GM06990 (cell line): ENCODE measurements at regions not wholly inside any gene's neighbourhood (a gene's known extent, or its start where the extent isn't known, plus 50 kb on each side); places are given as distances from the start of the nearest gene placed in this dataset.

Experiments
- DNase-seq: peaks from one replicate; pipeline ENCODE4 v3.0.0-alpha.2; 2011; ENCODE audit not compliant: insufficient read length; ENCODE audit errors: extremely low read depth
- H3K27me3 ChIP-seq: replicated peaks from 2 replicates; pipeline ENCODE4 v1.6.0; 2011; ENCODE audit warnings: low read length; ENCODE audit not compliant: control insufficient read depth, insufficient read depth
- H3K36me3 ChIP-seq: 2 replicates; pipeline ENCODE4 v1.5.1; 2011; ENCODE audit warnings: low read length; ENCODE audit not compliant: control insufficient read depth, insufficient read depth
- H3K4me3 ChIP-seq: replicated peaks from 2 replicates; pipeline ENCODE4 v1.5.1; 2011; ENCODE audit warnings: low read depth, mild to moderate bottlenecking, control low read depth, low read length
- TF ChIP-seq, protein P1 (sequence below): IDR thresholded peaks from 2 replicates; pipeline ENCODE4 v1.5.1; 2011; ENCODE audit warnings: low read length, control low read depth, mild to moderate bottlenecking, inconsistent platforms; ENCODE audit not compliant: insufficient read depth, poor library complexity, severe bottlenecking

DNA sequence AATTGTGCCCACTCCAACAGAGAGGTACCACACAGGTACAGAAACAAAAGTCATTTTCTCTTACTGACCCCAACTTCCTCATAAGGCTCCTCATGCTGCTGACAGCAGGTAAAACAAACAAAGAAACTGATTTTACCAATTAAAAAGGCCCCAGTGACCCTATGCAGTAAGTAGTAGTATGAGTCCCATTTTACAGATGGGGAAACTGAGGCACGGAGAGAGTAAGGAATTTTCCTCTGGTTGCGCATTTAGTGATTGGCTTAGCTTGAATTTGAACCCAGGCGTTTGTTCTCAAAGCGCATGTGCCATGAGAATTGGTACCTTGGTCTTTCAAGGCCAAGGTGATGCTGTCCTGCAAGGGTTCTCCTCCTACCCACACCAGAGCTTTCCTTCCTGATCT, 66.1 kb upstream of the ZBTB40 start:
- DNase-seq, result no peak
- H3K27me3 ChIP-seq, result no peaks in the 10 kb centered on the region; the same call in none of the 2 replicates
- no peaks in the 10 kb centered on the region for H3K36me3 ChIP-seq
- H3K4me3 ChIP-seq, result no peak overlapping the region
- TF ChIP-seq, protein P1, sequence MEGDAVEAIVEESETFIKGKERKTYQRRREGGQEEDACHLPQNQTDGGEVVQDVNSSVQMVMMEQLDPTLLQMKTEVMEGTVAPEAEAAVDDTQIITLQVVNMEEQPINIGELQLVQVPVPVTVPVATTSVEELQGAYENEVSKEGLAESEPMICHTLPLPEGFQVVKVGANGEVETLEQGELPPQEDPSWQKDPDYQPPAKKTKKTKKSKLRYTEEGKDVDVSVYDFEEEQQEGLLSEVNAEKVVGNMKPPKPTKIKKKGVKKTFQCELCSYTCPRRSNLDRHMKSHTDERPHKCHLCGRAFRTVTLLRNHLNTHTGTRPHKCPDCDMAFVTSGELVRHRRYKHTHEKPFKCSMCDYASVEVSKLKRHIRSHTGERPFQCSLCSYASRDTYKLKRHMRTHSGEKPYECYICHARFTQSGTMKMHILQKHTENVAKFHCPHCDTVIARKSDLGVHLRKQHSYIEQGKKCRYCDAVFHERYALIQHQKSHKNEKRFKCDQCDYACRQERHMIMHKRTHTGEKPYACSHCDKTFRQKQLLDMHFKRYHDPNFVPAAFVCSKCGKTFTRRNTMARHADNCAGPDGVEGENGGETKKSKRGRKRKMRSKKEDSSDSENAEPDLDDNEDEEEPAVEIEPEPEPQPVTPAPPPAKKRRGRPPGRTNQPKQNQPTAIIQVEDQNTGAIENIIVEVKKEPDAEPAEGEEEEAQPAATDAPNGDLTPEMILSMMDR, result no peak

- Histone ChIP-seq H3K36me3 (no peaks in the 10 kb centered on the region), H3K27me3 (no peaks in the 10 kb centered on the region; the same call in none of the 2 replicates), H3K4me3 (no peak overlapping the region)
- no peak for DNase-seq
- TF ChIP-seq, protein P1, result no peak
Measured at GRCh38 chr1:22386774-22387173, 64.9 kb upstream of the ZBTB40 start.

DNA sequence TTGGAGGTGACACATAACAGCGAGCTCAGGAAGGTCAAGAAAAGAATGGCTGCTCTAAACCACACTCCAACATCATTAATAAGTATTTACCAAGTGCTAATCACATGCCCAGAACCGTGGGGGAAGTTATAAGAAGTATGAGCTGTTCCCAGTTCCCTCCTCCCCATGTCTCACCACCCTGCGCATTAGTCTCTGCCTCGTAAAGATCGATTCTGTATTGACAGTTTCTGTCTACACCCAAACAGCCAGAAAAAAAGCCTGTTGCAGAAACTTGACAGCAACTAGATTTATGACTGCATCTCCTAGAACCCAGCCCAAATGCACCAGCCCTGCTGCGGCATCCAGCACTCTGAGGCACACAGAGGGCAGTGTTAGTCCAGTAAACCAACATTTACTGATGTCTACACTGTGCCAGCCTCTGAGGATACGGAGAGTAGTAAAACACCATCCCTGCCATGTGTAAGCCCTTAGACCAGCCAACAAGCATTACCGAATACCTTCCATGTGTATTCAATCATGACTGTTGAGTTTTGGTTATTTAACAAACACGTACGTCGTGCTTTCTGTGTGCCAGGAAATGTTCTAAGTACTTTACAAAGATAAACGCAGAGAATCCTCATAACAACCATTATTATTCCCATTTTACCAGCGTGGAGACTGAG, 63.6 kb upstream of the ZBTB40 start:
- no peak overlapping the region for H3K4me3 ChIP-seq
- DNase-seq, result no peak

GRCh38 chr1:22388671-22389450, 62.8 kb upstream of the ZBTB40 start:
- no peak overlapping the region for H3K4me3 ChIP-seq
- no peaks in the 10 kb centered on the region; the same call in none of the 2 replicates for H3K27me3 ChIP-seq
- TF ChIP-seq, protein P1, result no peak
- H3K36me3 ChIP-seq, result no peaks in the 10 kb centered on the region
- no peak for DNase-seq

More for the DNA sequence above, 63.6 kb upstream of the ZBTB40 start:
- Histone ChIP-seq H3K27me3 (no peaks in the 10 kb centered on the region; the same call in none of the 2 replicates), H3K36me3 (no peaks in the 10 kb centered on the region)
- TF ChIP-seq, protein P1, result no peak

GRCh38 chr1:22393587-22393986, 58.1 kb upstream of the ZBTB40 start:
- Histone ChIP-seq H3K27me3 (no peaks in the 10 kb centered on the region; the same call in 1 of the 2 replicates), H3K36me3 (no peaks in the 10 kb centered on the region), H3K4me3 (no peak overlapping the region)
- TF ChIP-seq, protein P1, result no peak
- no peak for DNase-seq
